H1 (cell line): ENCODE measurements at regions not wholly inside any gene's neighbourhood (a gene's known extent, or its start where the extent isn't known, plus 50 kb on each side); places are given as distances from the start of the nearest gene placed in this dataset.

Experiments
- EZH2 ChIP-seq: fragments of 200-600 bp; sonication (generic); IDR thresholded peaks from 2 replicates; pipeline ENCODE4 v1.7.1; 2012; ENCODE audit warnings: low read depth, mild to moderate bottlenecking, moderate library complexity, low read length, inconsistent platforms; ENCODE audit not compliant: severe bottlenecking
- RNF2 ChIP-seq: fragments of 200-900, 300-1000 bp; sonication (generic); IDR thresholded peaks from 2 replicates; pipeline ENCODE4 v1.7.1; 2016; ENCODE audit warnings: borderline replicate concordance, low read depth, mild to moderate bottlenecking, antibody characterized with exemption, low read length; ENCODE audit not compliant: poor library complexity, severe bottlenecking; ENCODE audit errors: missing control alignments
- SP2 ChIP-seq: IDR thresholded peaks from 2 replicates; pipeline ENCODE4 v1.6.1; 2012; ENCODE audit warnings: mild to moderate bottlenecking, low read length, inconsistent platforms

- TF ChIP-seq EZH2 = no peak
- TF ChIP-seq SP2 = no peak
- TF ChIP-seq RNF2 = no peak
Measured at GRCh38 chr14:71536015-71536740, 396.1 kb upstream of the RGS6 start (continued).
